ENCODE measurements at regions not wholly inside any gene's neighbourhood (a gene's known extent, or its start where the extent isn't known, plus 50 kb on each side); places are given as distances from the start of the nearest gene placed in this dataset.

DNA sequence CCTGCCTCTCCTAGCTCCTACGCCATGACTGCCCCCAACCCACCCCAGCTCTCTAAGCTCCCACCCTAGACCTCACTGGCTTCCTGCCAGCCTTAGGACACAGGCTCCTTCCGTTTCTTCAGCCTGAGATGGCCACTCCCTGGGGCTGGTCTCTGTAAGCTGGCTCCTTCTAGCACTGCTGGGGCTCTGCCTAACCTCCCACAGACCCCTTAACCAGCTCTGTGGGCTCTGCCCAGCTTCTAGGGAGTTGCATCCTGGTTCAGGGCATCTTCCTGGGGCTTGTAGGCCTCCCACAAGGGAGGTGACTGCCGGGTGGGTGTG is 478.6 kb upstream of the KLF6 start:
- Mint-ChIP-seq H3K4me1 (no peaks in the 10 kb centered on the region), H3K27me3 (ENCODE audit: low read depth) (no peaks in the 10 kb centered on the region), H3K27ac (peak overlapping the region in 1 of 3 experiments; percentile 31; a peak in 1 of 7 replicates), H3K4me3 (no peak overlapping the region), H3K36me3 (ENCODE audit: insufficient read depth in 1 of 3, low read depth in 3 of 3) (peaks cover 0 to 3% (median 0%) of the 10 kb centered on the region in 3 experiments; a peak in 2 of 7 replicates), H3K9me3 (peaks cover 0 to 4% of the 10 kb centered on the region in 2 experiments; a peak in 2 of 5 replicates)
- no peak overlapping the region for H3K23ac ChIP-seq (ENCODE audit: insufficient read length, low read depth, low read length)
- no peak overlapping the region for H4K8ac ChIP-seq (replicated peaks; ENCODE audit: insufficient read length, low read depth, low read length)
- H3K27ac ChIP-seq (ENCODE audit: insufficient read length, low read depth, low read length) = no peak overlapping the region
- no CpG with 5 or more reads among the region's 3 CpGs for WGBS (ENCODE audit: extremely low coverage, insufficient read length, low lambda C conversion rate)
- H4K5ac ChIP-seq (ENCODE audit: insufficient read length, low read depth, low read length) = no peak overlapping the region
- H2BK12ac ChIP-seq (ENCODE audit: insufficient read length, low read depth, low read length) = no peak overlapping the region
- no peaks in the 10 kb centered on the region for H3K79me1 ChIP-seq (ENCODE audit: insufficient read depth, low read depth, low read length, poor library complexity, severe bottlenecking)
- no peak overlapping the region for H2AK5ac ChIP-seq (ENCODE audit: insufficient read length, low read length)
- no peak overlapping the region for H4K91ac ChIP-seq (ENCODE audit: insufficient read length, low read depth, low read length)
- no peak for DNase-seq
- TF ChIP-seq, protein P1, sequence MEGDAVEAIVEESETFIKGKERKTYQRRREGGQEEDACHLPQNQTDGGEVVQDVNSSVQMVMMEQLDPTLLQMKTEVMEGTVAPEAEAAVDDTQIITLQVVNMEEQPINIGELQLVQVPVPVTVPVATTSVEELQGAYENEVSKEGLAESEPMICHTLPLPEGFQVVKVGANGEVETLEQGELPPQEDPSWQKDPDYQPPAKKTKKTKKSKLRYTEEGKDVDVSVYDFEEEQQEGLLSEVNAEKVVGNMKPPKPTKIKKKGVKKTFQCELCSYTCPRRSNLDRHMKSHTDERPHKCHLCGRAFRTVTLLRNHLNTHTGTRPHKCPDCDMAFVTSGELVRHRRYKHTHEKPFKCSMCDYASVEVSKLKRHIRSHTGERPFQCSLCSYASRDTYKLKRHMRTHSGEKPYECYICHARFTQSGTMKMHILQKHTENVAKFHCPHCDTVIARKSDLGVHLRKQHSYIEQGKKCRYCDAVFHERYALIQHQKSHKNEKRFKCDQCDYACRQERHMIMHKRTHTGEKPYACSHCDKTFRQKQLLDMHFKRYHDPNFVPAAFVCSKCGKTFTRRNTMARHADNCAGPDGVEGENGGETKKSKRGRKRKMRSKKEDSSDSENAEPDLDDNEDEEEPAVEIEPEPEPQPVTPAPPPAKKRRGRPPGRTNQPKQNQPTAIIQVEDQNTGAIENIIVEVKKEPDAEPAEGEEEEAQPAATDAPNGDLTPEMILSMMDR (conservative IDR thresholded peaks at IDR 0.05) = no peak
- no peak overlapping the region for H3K4me2 ChIP-seq (ENCODE audit: insufficient read depth, insufficient read length, low read length)
- H4K20me1 ChIP-seq (ENCODE audit: control insufficient read depth, insufficient read depth, insufficient read length) = no peaks in the 10 kb centered on the region
- no peak overlapping the region for H3K14ac ChIP-seq (ENCODE audit: insufficient read depth, low read length)
- H3K23me2 ChIP-seq (ENCODE audit: insufficient read length, low read depth, low read length, poor library complexity, severe bottlenecking) = no peaks in the 10 kb centered on the region
- no peak overlapping the region for H3K18ac ChIP-seq (ENCODE audit: insufficient read length, low read depth, low read length)
- H2BK15ac ChIP-seq (ENCODE audit: low read depth, low read length) = no peak overlapping the region
- H3K9me3 ChIP-seq (ENCODE audit: control insufficient read depth, low read depth, low read length) = no peaks in the 10 kb centered on the region
- H3K27me3 ChIP-seq (ENCODE audit: insufficient read depth, low read length) = no peaks in the 10 kb centered on the region
- H3K4ac ChIP-seq (ENCODE audit: low read depth, low read length) = no peak overlapping the region
- H3K9ac ChIP-seq (ENCODE audit: extremely low read depth, insufficient read length, low read length) = no peak overlapping the region
- H3K79me2 ChIP-seq (ENCODE audit: insufficient read depth, low read length) = no peaks in the 10 kb centered on the region
- H2AFZ ChIP-seq (ENCODE audit: low read length) = no peak overlapping the region
- H2BK120ac ChIP-seq (ENCODE audit: low read depth, low read length, poor library complexity, severe bottlenecking) = no peak overlapping the region
- H3K4me1 ChIP-seq (ENCODE audit: insufficient read depth, low read length) = no peaks in the 10 kb centered on the region
- H3T11ph ChIP-seq (ENCODE audit: low read length) = no peak overlapping the region
- no peak overlapping the region for H2BK5ac ChIP-seq (ENCODE audit: insufficient read length, low read length)
- no peak overlapping the region for H3K56ac ChIP-seq (ENCODE audit: insufficient read length, low read depth, low read length)
- no peak overlapping the region for H2BK20ac ChIP-seq (ENCODE audit: low read depth, low read length, poor library complexity, severe bottlenecking)
